HEK293T (cell line): ENCODE measurements at regions not wholly inside any gene's neighbourhood (a gene's known extent, or its start where the extent isn't known, plus 50 kb on each side); places are given as distances from the start of the nearest gene placed in this dataset.

Experiments
- ELF4 ChIP-seq: fragments of 450-650 bp; IDR thresholded peaks from 2 replicates; pipeline ENCODE4 v1.6.1; 2017; ENCODE audit warnings: antibody characterized with exemption
- FOXK2 ChIP-seq: fragments of 450-650 bp; IDR thresholded peaks from 2 replicates; pipeline ENCODE4 v1.6.1; 2016; ENCODE audit warnings: mild to moderate bottlenecking
- FOXM1 ChIP-seq: fragments of 450-650 bp; IDR thresholded peaks from 2 replicates; pipeline ENCODE4 v1.6.1; 2017; ENCODE audit warnings: mild to moderate bottlenecking, borderline replicate concordance
- LEF1 ChIP-seq: fragments of 450-650 bp; IDR thresholded peaks from 2 replicates; pipeline ENCODE4 v1.6.1; 2017; ENCODE audit warnings: mild to moderate bottlenecking, borderline replicate concordance
- SP1 ChIP-seq: fragments of 450-650 bp; IDR thresholded peaks from 2 replicates; pipeline ENCODE4 v1.6.1; 2017
- SUZ12 ChIP-seq: fragments of 450-650 bp; IDR thresholded peaks from 2 replicates; pipeline ENCODE4 v1.6.1; 2016; ENCODE audit warnings: mild to moderate bottlenecking
- ZNF384 ChIP-seq: fragments of 450-650 bp; IDR thresholded peaks from 2 replicates; pipeline ENCODE4 v1.6.1; 2016
- TF ChIP-seq, protein P1 (sequence below): fragments of 450-650 bp; IDR thresholded peaks from 2 replicates; pipeline ENCODE4 v1.6.1; 2016

- TF ChIP-seq ZNF384, result no peak
- TF ChIP-seq SP1, result no peak
- no peak for TF ChIP-seq SUZ12
- TF ChIP-seq ELF4, result no peak
- TF ChIP-seq FOXK2, result no peak
- TF ChIP-seq FOXM1, result no peak
- no peak for TF ChIP-seq LEF1
- TF ChIP-seq, protein P1, sequence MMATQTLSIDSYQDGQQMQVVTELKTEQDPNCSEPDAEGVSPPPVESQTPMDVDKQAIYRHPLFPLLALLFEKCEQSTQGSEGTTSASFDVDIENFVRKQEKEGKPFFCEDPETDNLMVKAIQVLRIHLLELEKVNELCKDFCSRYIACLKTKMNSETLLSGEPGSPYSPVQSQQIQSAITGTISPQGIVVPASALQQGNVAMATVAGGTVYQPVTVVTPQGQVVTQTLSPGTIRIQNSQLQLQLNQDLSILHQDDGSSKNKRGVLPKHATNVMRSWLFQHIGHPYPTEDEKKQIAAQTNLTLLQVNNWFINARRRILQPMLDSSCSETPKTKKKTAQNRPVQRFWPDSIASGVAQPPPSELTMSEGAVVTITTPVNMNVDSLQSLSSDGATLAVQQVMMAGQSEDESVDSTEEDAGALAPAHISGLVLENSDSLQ, result no peak
Measured at GRCh38 chr6:155561257-155561965, 105.8 kb upstream of the NOX3 start.
